GM21529 (cell line): ENCODE measurements at regions not wholly inside any gene's neighbourhood (a gene's known extent, or its start where the extent isn't known, plus 50 kb on each side); places are given as distances from the start of the nearest gene placed in this dataset.

ENCODE experiments used
- ATAC-seq: cut with Tn5 transposase; IDR thresholded peaks from one replicate; pipeline ENCODE4 v1.9.1; 2021; ENCODE audit not compliant: unreplicated experiment

DNA sequence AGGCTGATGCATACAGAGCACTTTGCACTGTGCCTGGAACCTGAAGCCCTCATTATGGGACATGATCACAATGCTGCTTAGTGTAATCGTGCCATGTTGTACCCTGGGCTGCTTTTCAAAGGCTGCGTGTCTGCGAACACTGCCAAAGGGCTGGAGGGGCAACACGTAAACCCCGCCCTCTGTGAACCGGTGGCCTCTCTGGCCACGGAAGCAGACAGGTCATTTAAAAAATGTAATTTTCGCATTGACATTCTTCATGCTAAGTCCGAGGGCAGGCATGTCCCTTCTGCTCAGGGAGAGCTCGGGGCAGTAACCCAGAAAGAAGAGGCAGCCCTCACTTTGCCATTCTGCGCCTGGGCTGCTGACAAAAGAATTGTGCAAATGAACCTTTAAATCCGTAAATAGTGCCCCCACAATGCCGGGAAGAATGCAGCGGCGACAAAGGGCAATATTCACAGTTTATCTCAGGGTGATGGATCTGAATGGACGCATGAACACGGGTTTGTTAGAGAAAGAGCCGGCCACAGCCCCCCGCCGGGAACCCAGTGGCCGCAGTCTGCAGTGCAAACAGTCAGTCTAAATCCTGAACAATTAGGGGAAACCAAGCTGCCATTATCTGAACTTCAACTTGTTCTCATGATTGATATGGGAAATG lies 226.1 kb downstream of the MYCN start:
- no peak for ATAC-seq

DNA sequence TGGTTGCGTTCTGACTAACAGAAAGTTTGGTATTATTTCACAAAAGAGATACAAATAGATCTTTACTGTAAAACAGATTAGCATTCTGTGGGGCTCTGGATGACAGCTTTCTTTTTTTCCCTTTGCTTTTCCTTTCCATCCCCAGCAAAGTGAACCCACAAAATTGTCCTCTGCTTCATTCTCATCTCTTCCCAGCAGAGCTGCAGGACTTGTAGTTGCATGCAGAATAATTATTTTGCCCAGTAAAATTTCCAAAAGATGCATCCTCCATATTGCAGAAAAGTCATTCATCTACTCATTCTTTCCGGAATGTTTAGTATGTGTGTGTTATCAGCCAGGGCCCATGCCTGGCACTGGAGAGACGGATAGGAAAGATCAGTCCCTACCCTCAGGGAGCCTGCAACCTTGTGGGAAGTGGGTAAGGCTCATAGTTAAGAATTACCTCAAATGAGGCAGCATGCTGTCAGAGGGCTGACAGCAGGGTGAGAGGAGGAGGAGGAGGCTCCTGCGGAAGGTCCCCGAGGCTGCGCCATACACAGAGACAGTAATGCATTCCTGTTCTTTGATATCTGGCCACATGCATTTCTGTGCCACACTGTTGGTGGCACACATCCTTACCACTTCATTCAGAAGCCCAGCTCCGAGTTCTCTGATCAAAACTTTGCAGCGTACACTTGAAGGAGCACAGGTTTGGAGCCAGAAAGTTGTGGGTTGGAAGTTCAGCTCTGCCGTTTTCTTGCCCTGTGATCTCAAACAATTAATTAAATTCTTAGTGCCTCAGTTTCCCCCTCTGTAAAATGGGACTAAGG lies 225.4 kb downstream of the MYCN start:
- no peak for ATAC-seq

DNA sequence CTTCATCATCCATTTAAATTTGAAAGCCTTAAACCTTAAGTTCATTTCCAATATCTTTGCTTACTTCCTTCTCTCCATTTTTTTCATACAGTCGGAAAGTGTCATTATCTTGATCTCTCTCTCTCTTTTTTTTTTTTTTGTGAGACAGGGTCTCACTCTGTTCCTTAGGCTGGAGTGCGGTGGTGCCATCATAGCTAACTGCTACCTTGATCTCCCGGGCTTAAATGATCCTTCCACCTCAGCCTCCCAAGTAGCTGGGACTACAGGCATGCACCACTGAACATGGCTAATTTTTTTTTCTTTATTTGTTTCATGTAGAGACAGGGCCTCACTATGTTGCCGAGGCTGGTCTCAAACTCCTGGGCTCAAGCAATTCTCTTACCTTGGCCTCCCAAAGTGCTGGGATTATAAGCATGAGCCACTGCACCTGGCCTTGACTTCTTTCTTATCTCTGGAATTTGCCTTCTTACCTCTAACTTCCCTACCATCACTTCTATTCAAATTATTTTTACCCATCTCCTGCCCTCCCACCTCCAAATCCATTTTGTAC lies 222.2 kb downstream of the MYCN start:
- no peak for ATAC-seq

DNA sequence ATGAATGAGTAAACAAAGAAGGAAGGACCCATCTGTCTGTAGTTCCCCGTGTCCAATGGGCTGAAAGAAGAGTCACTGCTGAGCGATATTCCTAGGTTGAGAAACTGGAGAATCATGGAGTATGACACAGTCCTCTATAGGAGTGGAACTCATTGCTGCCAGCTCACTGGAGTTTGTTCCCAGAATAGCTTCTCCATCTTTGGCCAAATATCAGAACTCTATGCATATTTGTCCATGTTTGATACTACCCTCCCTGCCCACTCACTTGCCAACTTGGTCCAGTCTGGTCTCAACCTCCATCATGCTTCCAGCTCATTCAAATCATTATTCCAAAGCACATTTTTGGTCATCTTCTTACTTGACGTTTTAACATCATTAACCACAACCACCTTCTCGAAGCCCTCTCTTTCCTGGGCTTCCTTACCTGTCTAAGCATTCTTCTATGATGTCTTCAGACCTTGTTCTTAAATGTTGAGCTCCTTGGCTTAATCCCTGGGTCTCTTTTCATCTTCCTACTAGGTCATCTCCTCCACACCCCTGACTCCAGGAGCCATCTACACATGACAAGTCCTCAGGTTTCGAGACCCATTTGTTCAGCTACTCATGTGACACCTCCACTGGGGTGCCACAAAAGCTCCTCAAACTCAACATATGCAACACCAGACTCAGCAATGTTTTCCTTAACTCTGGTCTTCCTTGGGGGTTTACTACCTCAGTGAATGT lies 221.6 kb downstream of the MYCN start:
- no peak for ATAC-seq

DNA sequence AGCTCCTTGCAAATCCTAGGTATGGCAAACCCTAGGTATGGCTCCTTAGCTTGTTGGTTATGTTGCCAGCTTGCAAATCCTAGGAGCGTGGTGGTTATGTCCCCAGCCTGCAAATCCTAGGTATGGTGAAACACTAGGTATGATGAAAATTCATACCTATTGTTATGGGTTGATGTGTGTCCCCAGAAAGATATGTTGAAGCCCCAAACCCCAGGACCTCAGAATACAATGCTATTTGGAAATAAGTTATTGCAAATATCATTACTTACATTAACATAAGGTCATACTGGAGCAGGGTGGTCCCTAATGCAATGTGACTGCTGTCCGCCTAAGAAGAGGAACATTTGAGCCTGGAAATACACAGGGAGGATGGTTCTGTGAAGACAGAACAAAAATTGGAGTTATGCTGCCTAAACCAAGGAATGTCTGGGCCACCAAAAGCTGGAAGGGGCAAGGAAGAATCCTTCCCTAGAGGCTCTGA lies 220.8 kb downstream of the MYCN start:
- ATAC-seq: no peak

DNA sequence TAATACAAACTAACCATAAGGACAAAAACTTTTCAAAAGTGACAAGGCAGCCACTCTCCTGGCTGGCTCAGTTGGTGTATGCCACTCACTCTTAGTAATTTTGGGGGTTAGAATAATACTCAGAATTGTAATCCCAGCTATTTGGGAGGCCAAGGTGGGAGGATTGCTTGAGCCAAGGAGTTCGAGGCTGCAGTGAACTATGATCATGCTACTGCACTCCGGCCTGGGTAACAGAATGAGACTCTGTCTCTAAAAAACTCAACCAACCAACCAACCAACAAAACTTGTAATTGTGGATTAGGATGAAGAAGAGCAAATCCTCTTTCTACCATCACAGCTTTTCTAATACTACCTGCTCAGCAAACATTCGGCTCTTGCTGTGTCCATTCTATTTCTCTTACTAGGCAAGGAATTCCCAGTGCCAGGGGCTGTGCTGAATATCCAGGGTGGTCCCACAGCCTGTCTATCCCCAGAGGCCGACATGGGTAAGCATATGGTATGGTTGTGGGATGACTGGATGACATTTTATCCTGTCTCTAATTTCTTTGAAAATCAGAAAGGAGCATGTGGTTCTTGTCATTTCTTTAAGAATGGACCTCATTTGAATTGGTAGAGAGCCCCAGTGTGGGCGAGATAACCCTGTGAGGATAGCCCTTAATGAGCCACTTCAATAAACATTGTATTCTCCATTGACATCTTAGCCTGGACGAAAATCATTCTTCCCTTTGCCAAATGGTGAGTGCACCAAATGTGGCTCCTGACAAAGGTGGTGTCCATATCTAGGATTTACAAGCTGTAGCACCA lies 220.1 kb downstream of the MYCN start:
- no peak for ATAC-seq

DNA sequence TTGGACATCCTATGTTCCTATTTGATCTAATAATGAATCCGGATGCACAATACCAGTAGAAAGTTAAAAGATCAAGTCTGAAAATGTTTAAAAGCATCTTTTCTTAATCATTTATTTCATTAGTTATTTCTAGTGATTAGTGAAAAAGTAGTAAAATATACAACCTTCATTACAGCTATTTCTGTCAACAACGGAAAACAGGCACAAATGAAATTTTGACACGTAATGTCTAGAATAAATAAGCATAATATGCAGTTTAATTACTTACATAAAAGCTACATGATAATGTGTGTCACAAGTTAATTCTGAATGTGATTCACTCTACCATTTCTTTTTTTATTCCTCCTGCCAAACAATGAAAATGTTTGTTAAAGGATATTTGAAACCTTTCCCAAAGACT lies 216.1 kb downstream of the MYCN start:
- ATAC-seq: no peak

DNA sequence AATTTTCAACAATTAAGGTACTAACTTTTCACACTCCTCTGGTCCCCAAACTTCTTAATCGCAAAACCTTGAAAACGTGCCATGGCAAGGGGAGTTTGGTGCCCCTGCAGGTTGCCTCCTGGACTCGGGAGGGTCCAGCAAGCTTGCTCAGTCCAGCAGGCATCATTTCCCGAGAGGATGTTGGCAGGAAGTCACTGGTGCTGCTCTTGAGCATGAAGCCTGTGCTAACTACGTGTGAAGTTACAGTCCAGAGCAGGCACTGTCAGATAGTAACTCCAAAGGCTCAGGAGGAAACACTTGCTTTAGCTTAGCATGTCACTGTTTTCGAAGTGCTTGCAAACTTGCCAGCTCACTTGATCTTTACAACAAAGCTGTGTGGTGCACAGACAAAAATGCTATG lies 215.4 kb downstream of the MYCN start:
- no peak for ATAC-seq

DNA sequence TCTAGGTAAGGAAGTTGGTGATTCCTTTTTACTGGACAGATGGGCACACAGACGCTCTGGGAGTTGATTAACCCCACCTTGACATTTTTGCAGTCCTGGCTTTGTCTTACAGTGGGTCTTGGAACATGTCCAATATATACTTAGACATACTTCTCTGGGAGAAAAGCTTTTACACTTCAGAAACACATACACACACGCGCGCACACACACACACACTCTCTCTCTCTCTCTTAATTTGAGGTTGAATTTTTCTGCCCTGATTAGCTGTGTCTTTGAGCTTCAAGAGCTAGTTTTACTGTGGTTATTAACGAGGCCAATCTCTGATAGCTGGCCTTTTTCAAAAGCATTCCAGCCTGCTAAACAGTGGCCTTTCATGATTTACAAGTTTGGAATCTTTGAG lies 215.0 kb downstream of the MYCN start:
- ATAC-seq: no peak

DNA sequence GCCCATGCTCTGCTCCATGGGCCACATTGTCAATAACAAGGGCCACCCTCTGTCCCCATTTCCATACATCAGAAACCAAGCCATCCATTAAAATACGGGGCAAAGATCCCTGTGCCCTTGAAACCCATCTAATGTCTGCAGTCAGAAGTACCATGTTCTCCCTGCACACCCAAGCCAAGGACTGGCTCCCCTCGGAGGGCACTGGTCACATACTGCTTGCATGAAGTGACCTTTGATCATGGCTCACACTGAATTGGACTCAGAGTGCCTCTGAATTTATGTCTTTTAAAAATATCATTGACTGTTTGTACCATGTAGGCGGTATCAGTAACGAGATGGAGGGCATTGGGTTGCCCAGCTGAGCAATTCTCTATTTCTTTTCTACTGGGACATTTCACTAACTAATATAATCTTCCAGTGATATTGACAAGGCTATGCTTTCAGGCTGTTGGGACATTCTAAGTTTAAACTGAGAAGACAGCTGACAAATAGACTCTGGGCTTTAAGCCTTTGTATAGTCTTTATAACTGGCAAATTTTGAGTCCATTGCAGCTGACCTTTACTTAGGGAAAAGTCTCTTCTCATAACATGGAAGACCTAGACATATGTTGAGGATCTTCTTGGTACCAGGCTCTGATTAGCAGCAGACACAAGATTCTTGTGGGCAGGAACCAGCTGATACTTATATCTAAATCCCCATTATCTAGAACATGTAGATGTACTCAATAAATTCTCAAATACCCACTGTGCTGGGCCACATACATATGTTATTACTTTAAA lies 214.3 kb downstream of the MYCN start:
- no peak for ATAC-seq

DNA sequence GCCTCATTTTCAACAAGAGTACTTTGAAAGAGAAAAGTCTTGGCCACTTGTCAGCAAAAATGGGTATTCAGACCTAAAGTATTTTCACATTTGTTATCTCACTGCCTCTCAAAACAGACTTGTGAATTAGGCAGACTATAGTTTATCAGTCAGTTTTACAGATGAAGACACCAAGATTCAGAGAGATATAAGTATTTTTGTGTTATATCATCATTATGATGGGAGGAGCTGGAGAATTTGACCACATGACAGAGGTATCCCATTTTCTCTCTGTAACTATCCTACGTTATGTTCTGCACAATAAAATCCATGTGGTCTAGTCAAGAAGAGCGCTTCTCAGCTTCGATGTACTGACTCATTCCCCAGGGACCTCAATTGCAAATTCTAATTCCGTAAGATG lies 213.7 kb downstream of the MYCN start:
- no peak for ATAC-seq

DNA sequence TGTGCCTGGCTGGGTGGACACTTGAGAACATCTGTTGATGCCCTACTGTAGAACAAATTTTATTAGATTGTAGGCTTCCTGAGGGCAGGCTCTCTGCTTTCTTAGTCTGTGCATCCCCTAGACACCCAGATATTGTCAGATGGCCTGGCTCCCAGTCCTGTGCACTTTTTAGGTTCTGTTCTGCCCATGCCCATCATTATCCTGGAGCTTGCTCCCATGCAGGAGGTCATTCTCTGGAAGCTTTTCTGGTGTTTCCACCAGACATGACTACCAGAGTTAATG lies 213.3 kb downstream of the MYCN start:
- ATAC-seq: no peak

DNA sequence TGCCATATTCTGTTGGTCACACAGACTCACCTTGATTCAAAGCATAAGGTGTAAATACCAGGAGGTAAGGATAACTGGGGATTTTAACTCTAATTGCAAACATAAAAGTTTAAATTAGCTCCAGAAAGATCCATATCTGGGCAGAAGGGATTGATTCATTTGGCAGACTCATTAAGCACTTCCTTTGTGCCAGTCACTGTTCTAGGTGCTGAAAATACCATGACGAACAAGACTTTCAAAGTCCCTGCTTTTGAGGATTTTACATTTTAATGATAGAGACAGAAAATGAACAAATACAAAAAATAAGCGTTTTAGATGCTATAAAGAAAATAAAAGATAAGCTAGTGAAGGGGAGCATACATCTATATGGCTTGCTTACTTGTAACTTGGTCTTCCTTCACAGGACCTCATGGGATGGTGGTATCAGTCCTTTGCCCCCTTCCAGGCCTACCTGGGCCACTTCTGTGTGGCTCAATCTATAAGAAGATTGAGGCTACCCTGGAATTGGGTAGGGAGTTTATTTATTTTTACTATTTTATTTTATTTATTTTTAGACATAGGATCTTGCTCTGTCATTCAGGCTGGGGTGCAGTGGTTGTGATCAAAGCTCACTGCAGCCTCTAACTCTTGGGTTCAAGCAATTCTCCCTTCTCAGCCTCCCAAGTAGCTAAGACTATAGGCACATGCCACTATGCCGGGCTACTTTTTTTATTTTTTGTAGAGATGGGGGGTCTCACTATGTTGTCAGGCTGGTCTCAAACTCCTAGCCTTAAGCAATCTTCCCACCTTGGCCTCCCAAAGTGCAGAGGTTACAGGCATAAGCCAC lies 212.8 kb downstream of the MYCN start:
- ATAC-seq: no peak

DNA sequence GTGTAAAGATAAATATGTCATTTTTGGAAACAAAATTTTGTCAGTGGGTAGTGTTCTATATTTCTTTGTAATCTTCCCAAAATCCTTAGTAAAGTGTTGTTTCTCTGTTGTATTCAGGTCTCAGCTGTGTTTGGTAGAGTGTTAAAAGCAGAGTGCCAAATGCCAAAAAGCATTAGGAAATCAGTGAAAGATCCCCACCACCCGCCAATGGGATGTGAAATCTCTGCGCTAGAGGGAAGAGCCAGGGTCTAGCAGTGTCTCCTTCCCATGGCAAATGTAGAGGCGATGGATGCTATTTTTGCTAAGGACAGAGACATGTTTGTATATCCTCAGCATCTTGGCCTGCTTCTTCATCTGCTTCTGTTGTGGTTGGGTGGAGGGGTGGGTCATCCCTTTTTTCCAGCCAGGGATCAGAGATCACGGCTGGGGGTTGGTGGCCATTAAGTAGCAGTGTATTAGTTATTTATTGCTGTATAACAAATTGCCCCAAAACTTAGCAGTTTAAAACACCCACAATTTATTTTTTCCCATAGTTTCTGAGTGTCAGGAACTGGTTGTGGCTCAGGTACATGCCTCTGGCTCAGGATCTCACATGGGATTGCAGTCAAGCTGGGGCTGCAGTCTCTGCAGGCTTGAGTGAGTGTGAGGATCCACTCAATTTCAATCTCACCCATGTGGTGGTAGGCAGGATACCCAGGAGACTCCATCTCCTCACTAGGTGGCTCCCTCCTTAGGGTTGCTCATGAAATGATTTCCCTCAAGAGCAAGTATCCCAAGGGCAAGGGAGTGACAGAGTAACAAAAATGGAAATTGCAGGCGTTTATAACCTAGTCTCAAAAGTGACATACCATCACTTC lies 211.9 kb downstream of the MYCN start:
- ATAC-seq: no peak

DNA sequence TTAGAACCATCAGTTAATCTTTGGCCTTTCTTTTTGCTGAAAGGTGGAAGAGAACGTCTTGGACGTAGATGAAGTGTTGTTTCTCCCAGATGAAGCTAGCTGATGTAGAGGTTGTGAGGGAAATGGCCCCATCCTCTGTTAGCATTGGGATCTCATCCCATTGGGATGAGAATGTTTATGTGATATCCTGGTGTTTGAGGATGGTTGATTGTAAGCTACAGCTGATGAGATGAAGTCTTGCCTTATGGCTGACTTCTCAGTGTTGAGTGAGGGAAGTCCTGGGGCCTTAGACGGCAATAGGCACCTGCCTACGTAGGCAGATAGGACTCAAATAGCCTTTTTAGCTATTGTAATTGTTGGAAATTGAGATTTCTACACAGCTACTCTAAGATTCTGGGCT lies 211.3 kb downstream of the MYCN start:
- no peak for ATAC-seq

DNA sequence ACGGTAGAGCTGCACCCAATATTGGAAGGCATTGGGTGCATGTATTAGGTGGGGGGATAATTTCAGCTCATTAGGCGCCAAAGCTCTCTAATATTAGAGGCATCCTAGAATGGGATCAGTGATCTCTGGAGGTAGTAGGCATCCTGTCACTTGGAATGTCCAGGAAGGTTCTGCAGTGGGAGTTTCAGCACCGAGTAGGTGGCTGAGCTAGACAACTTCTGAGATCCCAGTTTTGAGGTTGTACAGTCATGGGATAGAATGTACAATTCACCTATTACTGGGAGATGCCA lies 210.9 kb downstream of the MYCN start:
- no peak for ATAC-seq

DNA sequence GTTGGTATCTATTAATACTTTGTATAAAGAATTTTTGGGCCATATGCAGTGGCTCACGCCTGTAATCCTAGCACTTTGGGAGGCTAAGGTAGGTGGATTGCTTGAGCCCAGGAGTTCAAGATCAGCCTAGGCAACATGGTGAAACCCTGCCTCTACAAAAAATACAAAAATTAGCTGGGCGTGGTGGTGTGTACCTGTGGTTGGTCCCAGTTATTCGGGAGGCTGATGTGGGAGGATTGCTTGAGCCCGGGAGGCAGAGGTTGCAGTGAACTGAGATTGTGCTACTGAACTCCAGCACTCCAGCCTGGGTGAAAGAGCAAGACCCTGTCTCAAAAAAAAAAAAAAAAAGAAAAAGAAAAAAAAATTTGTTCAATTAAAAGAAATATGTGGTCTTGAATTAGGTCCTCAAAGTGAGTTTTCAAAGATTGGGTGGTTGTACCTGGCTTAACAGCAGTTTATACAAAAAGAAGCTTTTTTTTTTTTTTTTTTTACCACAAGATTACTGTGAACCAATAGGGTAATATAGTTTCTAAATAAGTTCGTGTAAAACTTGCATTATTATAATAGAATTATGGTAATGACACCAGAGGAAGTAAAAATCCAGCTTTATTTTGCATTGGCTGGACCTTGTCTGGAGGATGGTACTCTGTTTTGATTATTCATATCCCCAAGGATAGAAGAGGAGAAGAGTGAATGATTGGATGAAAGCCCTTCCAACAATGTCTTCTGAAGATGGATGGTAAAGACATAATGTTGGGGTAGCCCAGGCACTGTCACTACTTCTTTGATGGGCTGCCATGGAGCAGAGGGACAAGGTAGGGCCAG lies 210.3 kb downstream of the MYCN start:
- ATAC-seq: no peak
